Tibial nerve (tissue), 3 donors: ENCODE measurements at regions not wholly inside any gene's neighbourhood (a gene's known extent, or its start where the extent isn't known, plus 50 kb on each side); places are given as distances from the start of the nearest gene placed in this dataset.

ENCODE experiments used
- EP300 ChIP-seq, 2 donors: sonication (generic); formaldehyde crosslinking; IDR thresholded peaks; one replicate each; pipeline ENCODE4 v1.6.1; 2017; ENCODE audit warnings: antibody characterized with exemption in 2 of 2, mild to moderate bottlenecking in 1 of 2
- POLR2A ChIP-seq, 2 donors: fragments of 450-650 bp; IDR thresholded peaks; one replicate each; pipeline ENCODE4 v1.6.1; 2017; ENCODE audit warnings: antibody characterized with exemption in 2 of 2, mild to moderate bottlenecking in 2 of 2, moderate library complexity in 2 of 2

DNA sequence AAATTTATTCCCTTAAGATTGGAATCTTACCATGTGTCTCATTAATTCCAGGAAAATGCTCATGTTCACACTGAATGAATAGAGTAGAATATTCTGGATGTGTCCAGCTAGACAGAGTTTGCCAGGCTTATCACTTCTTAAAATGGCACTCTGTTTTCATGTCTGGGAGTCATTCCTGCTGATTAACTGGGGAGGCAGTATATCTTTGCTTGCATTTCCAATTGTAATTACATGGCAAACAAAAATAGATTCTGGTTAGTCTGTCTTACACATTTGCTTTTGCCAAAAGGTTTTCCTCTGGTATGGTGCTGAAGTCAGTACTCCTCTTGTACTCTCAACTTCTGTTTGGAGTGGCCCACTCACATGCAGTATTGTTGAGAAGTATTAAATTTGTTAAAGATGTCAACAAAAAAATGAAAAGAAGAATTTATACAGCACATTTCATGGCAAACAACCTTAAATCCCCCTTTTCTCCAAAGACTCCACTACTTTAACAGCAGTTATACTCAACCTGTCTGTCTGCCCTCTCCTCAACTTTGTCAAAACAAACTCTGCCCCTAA lies 70.2 kb downstream of the TENT5A start:
- TF ChIP-seq POLR2A (IDR thresholded peaks at IDR 0.05) (no peak), EP300 (IDR thresholded peaks at IDR 0.05) (no peak)
